T-cell (primary cell): ENCODE measurements at regions not wholly inside any gene's neighbourhood (a gene's known extent, or its start where the extent isn't known, plus 50 kb on each side); places are given as distances from the start of the nearest gene placed in this dataset.

ENCODE experiments used
- ATAC-seq, 4 experiments: fragments of 200-7000 bp in 3 of 4; fragments of 150-1000 bp in 1 of 4; cut with Tn5 transposase; replicated peaks in 1 of 4; 1 replicate in 3 of 4; 2 replicates in 1 of 4; pipeline ENCODE4 v1.10.0; 2021; ENCODE audit warnings: moderate library complexity in 3 of 4, mild to moderate bottlenecking in 2 of 4, moderate number of reproducible peaks in 1 of 4
- CTCF ChIA-PET, 2 donors: fragments of 300-600 bp; sonication (Branson Sonifier 250); formaldehyde crosslinking; loops; one replicate each; lab custom pipeline; 2022; ENCODE audit warnings: antibody characterized with exemption in 2 of 2; lab: Charles Lee
- POLR2A ChIA-PET, 2 donors: fragments of 300-600 bp; sonication (Branson Sonifier 250); formaldehyde crosslinking; loops; one replicate each; lab custom pipeline; 2022; ENCODE audit warnings: antibody characterized with exemption in 2 of 2; lab: Charles Lee
- DNase-seq, 35 experiments: peaks; one replicate each; pipeline versions ENCODE4 v3.0.0 to v3.0.0-alpha.2; 2013 to 2023
- H3K27ac ChIP-seq: one replicate; pipeline ENCODE4 v1.5.1; 2013; ENCODE audit warnings: low read length
- H3K27me3 ChIP-seq, 2 experiments: replicated peaks in 1 of 2; 1 replicate in 1 of 2; 2 replicates in 1 of 2; pipeline versions ENCODE4 v1.6.1 to v1.7.0; 2013; ENCODE audit warnings: low read length in 1 of 2, mixed read lengths in 1 of 2; ENCODE audit not compliant: control insufficient read depth in 2 of 2, insufficient read depth in 2 of 2; ENCODE audit errors: extremely low read depth in 1 of 2
- H3K36me3 ChIP-seq, 2 donors: 1 replicate in 1 of 2; 2 replicates in 1 of 2; pipeline versions ENCODE4 v1.6.1 to v1.7.0; 2013; ENCODE audit warnings: low read length in 1 of 2; ENCODE audit not compliant: control insufficient read depth in 2 of 2, insufficient read depth in 1 of 2; ENCODE audit errors: extremely low read depth in 1 of 2
- H3K4me1 ChIP-seq, 2 experiments: 1 replicate in 1 of 2; 2 replicates in 1 of 2; pipeline versions ENCODE4 v1.6.1 to v1.7.0; 2013; ENCODE audit warnings: low read length in 2 of 2, mixed read lengths in 1 of 2; ENCODE audit not compliant: insufficient read depth in 2 of 2, control insufficient read depth in 1 of 2; ENCODE audit errors: extremely low read depth in 1 of 2
- H3K4me3 ChIP-seq, 2 donors: 1 replicate in 1 of 2; 2 replicates in 1 of 2; pipeline versions ENCODE4 v1.5.1 to v1.7.0; 2013; ENCODE audit warnings: mild to moderate bottlenecking in 2 of 2, low read length in 1 of 2, moderate library complexity in 1 of 2; ENCODE audit not compliant: control insufficient read depth in 1 of 2; ENCODE audit errors: extremely low read depth in 1 of 2
- H3K9me3 ChIP-seq: 2 replicates; pipeline ENCODE4 v1.7.0; 2013
- H3K27ac Mint-ChIP-seq, 2 donors: one replicate each; pipeline ENCODE4 v1.8.0; 2020 to 2021; ENCODE audit warnings: mild to moderate bottlenecking in 2 of 2, mixed read lengths in 2 of 2
- H3K27me3 Mint-ChIP-seq, 2 donors: one replicate each; pipeline ENCODE4 v1.8.0; 2021 to 2022; ENCODE audit warnings: mixed read lengths in 2 of 2
- H3K36me3 Mint-ChIP-seq: one replicate; pipeline ENCODE4 v1.8.0; 2021; ENCODE audit warnings: mixed read lengths
- H3K4me1 Mint-ChIP-seq, 3 donors: one replicate each; pipeline ENCODE4 v1.8.0; 2020 to 2022; ENCODE audit warnings: mixed read lengths in 3 of 3, mild to moderate bottlenecking in 1 of 3
- H3K4me3 Mint-ChIP-seq, 3 donors: one replicate each; pipeline ENCODE4 v1.8.0; 2020 to 2022; ENCODE audit warnings: mild to moderate bottlenecking in 3 of 3, mixed read lengths in 3 of 3, moderate library complexity in 3 of 3
- H3K9me3 Mint-ChIP-seq, 3 donors: one replicate each; pipeline ENCODE4 v1.8.0; 2020 to 2022; ENCODE audit warnings: mixed read lengths in 3 of 3
- WGBS: methylation state at CpG from one replicate; pipeline ENCODE4 v1.1.5; 2013; ENCODE audit warnings: missing lambda C conversion rate; ENCODE audit not compliant: insufficient coverage; 5-methylcytosine and 5-hydroxymethylcytosine counted together

DNA sequence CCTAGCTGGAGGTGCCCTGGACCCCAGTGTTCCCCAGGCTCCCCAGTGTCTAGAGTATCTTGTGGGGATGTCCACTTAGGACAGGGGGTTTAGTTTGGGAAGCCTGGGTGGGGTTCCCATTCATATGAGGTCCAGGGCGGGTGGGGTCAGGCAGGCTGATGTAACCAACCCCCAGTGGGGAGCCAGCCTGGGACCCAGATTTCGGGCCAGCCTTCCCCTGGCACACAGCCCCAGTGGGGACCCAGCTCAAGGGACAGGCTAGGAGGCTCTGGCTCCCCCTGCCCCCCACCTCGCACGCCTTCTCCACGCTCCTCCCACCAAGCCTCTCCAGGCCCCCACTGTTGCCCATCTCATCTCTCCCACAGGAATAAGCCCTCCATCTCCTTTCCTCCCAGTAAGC is 323.5 kb downstream of the UACA start:
- no peak for DNase-seq
- no peaks in the 10 kb centered on the region for H3K36me3 ChIP-seq
- H3K9me3 Mint-ChIP-seq, result no peaks in the 10 kb centered on the region
- 90% methylated on average over 2 of the region's 5 CpGs for WGBS
- peaks cover 15 to 31% of the 10 kb centered on the region in 2 donors for H3K27me3 Mint-ChIP-seq
- no peak overlapping the region for H3K27ac ChIP-seq
- H3K4me3 ChIP-seq, result no peak overlapping the region
- no peaks in the 10 kb centered on the region for H3K9me3 ChIP-seq
- H3K36me3 Mint-ChIP-seq, result no peaks in the 10 kb centered on the region
- ChIA-PET POLR2A (no interaction called here), CTCF (no interaction called here)
- no peak for ATAC-seq
- H3K4me3 Mint-ChIP-seq, result no peak overlapping the region
- peaks cover 0 to 13% of the 10 kb centered on the region in 2 experiments for H3K27me3 ChIP-seq
- H3K4me1 ChIP-seq, result peaks cover 18 to 20% of the 10 kb centered on the region in 2 experiments
- peaks cover 21 to 31% (median 31%) of the 10 kb centered on the region in 3 donors for H3K4me1 Mint-ChIP-seq
- peak overlapping the region in 1 of 2 donors; percentile 34 for H3K27ac Mint-ChIP-seq

- Mint-ChIP-seq H3K9me3 (no peaks in the 10 kb centered on the region), H3K4me1 (peaks cover 24 to 35% (median 34%) of the 10 kb centered on the region in 3 donors), H3K4me3 (no peak overlapping the region), H3K36me3 (no peaks in the 10 kb centered on the region), H3K27ac (no peak overlapping the region), H3K27me3 (peaks cover 15 to 29% of the 10 kb centered on the region in 2 donors)
- DNase-seq, result no peak
- Histone ChIP-seq H3K4me1 (peaks cover 20% of the 10 kb centered on the region in 2 experiments), H3K27me3 (peaks cover 0 to 12% of the 10 kb centered on the region in 2 experiments), H3K4me3 (no peak overlapping the region), H3K36me3 (no peaks in the 10 kb centered on the region), H3K27ac (no peak overlapping the region), H3K9me3 (no peaks in the 10 kb centered on the region)
- no peak for ATAC-seq
- ChIA-PET CTCF (no interaction called here), POLR2A (no interaction called here)
- WGBS, result 55% methylated on average over 4 of the region's 10 CpGs
Observed at GRCh38 chr15:70439304-70439877, 324.0 kb downstream of the UACA start.

DNA sequence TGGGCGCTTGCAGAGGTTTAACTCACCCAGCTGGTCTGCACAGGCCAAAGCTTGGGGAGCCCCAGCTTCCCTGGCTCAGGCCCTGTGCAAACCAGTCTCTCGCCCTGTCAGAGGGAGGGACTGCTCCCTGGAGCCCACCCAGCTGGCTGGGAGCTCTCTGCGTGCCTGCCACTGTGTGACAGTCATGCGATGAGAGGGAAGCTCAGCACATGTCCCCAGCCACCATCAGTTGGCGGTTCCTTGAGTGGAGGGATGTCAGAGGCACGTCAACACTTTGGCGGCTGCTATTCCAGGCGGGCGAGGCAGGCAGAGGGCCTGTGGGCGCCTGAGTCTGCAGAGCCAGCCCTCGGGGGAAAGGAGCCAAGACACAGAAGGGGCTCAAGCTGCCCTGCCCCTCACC is 324.6 kb downstream of the UACA start:
- ChIA-PET CTCF (no interaction called here), POLR2A (no interaction called here)
- H3K9me3 Mint-ChIP-seq, result no peaks in the 10 kb centered on the region
- H3K27me3 Mint-ChIP-seq, result peaks cover 15 to 24% of the 10 kb centered on the region in 2 donors
- peaks cover 24 to 36% (median 34%) of the 10 kb centered on the region in 3 donors for H3K4me1 Mint-ChIP-seq
- H3K36me3 ChIP-seq, result no peaks in the 10 kb centered on the region
- H3K36me3 Mint-ChIP-seq, result no peaks in the 10 kb centered on the region
- H3K27ac Mint-ChIP-seq, result no peak overlapping the region
- H3K27ac ChIP-seq, result no peak overlapping the region
- H3K9me3 ChIP-seq, result no peaks in the 10 kb centered on the region
- H3K27me3 ChIP-seq, result peaks cover 0 to 7% of the 10 kb centered on the region in 2 experiments
- peaks cover 20% of the 10 kb centered on the region in 2 experiments for H3K4me1 ChIP-seq
- H3K4me3 Mint-ChIP-seq, result no peak overlapping the region
- no peak overlapping the region for H3K4me3 ChIP-seq
- 85% methylated on average over 6 of the region's 11 CpGs for WGBS
- DNase-seq (no peak), ATAC-seq (no peak)

GRCh38 chr15:70437882-70438451 is 325.4 kb downstream of the UACA start:
- WGBS, result 89% methylated on average over 5 of the region's 5 CpGs
- DNase-seq (no peak), ATAC-seq (no peak)
- no peaks in the 10 kb centered on the region for H3K36me3 ChIP-seq
- peaks cover 0 to 7% of the 10 kb centered on the region in 2 experiments for H3K27me3 ChIP-seq
- CTCF ChIA-PET, result no interaction called here
- no peaks in the 10 kb centered on the region for H3K9me3 ChIP-seq
- H3K36me3 Mint-ChIP-seq, result no peaks in the 10 kb centered on the region
- H3K4me1 Mint-ChIP-seq, result peaks cover 24 to 36% (median 34%) of the 10 kb centered on the region in 3 donors
- H3K27me3 Mint-ChIP-seq, result peaks cover 12 to 17% of the 10 kb centered on the region in 2 donors
- H3K4me3 Mint-ChIP-seq, result no peak overlapping the region
- H3K4me1 ChIP-seq, result peaks cover 18 to 20% of the 10 kb centered on the region in 2 experiments
- H3K27ac Mint-ChIP-seq, result no peak overlapping the region
- POLR2A ChIA-PET, result no interaction called here
- no peak overlapping the region for H3K4me3 ChIP-seq
- H3K9me3 Mint-ChIP-seq, result no peaks in the 10 kb centered on the region
- H3K27ac ChIP-seq, result no peak overlapping the region

DNA sequence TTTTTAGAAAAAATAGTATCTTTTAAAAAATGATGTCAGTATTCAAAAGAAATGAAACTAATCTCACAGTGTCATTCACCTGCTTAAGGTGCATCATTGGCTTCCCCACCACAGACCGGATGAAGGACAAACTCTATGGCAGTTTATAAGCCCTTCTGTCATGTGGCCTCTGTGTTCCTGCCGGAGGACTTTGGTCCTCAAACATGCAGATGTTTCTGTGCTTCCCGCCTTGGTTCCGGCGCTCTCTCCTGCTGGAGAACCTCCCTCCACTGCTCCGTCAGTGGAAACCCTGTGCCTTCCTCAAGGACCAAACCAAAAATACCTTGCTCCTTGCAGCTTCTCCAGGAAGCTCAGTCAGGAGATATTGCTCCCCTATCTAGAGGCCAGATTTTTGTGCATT is 326.3 kb downstream of the UACA start:
- H3K4me3 Mint-ChIP-seq, result no peak overlapping the region
- DNase-seq, result no peak
- POLR2A ChIA-PET, result no interaction called here
- peaks cover 5 to 9% of the 10 kb centered on the region in 2 donors for H3K27me3 Mint-ChIP-seq
- no peak for ATAC-seq
- H3K27ac Mint-ChIP-seq, result no peak overlapping the region
- peaks cover 24 to 36% (median 34%) of the 10 kb centered on the region in 3 donors for H3K4me1 Mint-ChIP-seq
- Histone ChIP-seq H3K9me3 (no peaks in the 10 kb centered on the region), H3K27me3 (peaks cover 0 to 4% of the 10 kb centered on the region in 2 experiments), H3K4me1 (peaks cover 18 to 20% of the 10 kb centered on the region in 2 experiments), H3K4me3 (no peak overlapping the region), H3K27ac (no peak overlapping the region), H3K36me3 (no peaks in the 10 kb centered on the region)
- no peaks in the 10 kb centered on the region for H3K36me3 Mint-ChIP-seq
- 93% methylated on average over 4 of the region's 6 CpGs for WGBS
- CTCF ChIA-PET, result no interaction called here
- no peaks in the 10 kb centered on the region for H3K9me3 Mint-ChIP-seq

DNA sequence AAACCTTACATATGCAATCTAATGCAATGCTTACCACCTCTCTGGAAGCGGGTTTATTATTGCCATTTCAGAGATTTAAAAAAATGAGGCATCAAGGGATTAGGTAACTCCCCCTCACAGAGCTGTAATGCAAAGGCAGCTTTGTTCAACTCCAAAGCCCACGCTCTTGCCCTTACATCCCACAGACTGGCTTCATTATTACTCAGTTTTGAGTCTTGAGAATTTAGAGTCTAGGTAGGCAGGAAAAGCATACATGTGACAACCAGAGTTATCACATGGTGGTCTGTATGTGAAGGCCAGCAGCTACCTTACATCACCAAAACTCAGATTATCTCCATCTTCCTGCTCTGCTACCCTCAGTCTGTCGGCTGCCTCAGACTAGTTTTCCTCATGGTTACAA is 326.9 kb downstream of the UACA start:
- Histone ChIP-seq H3K9me3 (no peaks in the 10 kb centered on the region), H3K27me3 (peaks cover 0 to 3% of the 10 kb centered on the region in 2 experiments), H3K36me3 (no peaks in the 10 kb centered on the region), H3K4me3 (no peak overlapping the region), H3K4me1 (peaks cover 18 to 20% of the 10 kb centered on the region in 2 experiments), H3K27ac (no peak overlapping the region)
- Mint-ChIP-seq H3K4me3 (no peak overlapping the region), H3K9me3 (no peaks in the 10 kb centered on the region), H3K4me1 (peaks cover 24 to 36% (median 34%) of the 10 kb centered on the region in 3 donors), H3K27ac (no peak overlapping the region), H3K36me3 (no peaks in the 10 kb centered on the region), H3K27me3 (peaks cover 0 to 3% of the 10 kb centered on the region in 2 donors)
- ChIA-PET POLR2A (no interaction called here), CTCF (no interaction called here)
- WGBS, result no CpG with 5 or more reads among the region's 3 CpGs
- no peak for DNase-seq
- ATAC-seq, result no peak
